ENCODE measurements at regions not wholly inside any gene's neighbourhood (a gene's known extent, or its start where the extent isn't known, plus 50 kb on each side); places are given as distances from the start of the nearest gene placed in this dataset.

- TF ChIP-seq CTCF (conservative IDR thresholded peaks at IDR 0.05; ENCODE audit: low read depth in 2 of 2) = no peak
- TF ChIP-seq EZH2phosphoT487 (IDR thresholded peaks at IDR 0.05; ENCODE audit: unreplicated experiment) = no peak
- TF ChIP-seq ETS1 (IDR thresholded peaks at IDR 0.05) = no peak
- TF ChIP-seq EZH2 (IDR thresholded peaks at IDR 0.05; ENCODE audit: low read depth, unreplicated experiment) = no peak
- TF ChIP-seq REST (IDR thresholded peaks at IDR 0.05; ENCODE audit: unreplicated experiment) = no peak
- TF ChIP-seq POLR2AphosphoS5 (IDR thresholded peaks at IDR 0.05; ENCODE audit: low read depth) = no peak
- TF ChIP-seq JUNB (IDR thresholded peaks at IDR 0.05; ENCODE audit: unreplicated experiment) = no peak
Observed at GRCh38 chr12:4009979-4010704, 136.9 kb upstream of the PARP11 start.

Data from GM23338 (cell line).